ENCODE measurements at regions not wholly inside any gene's neighbourhood (a gene's known extent, or its start where the extent isn't known, plus 50 kb on each side); places are given as distances from the start of the nearest gene placed in this dataset.

GRCh38 chr10:44245601-44245938 is 139.3 kb downstream of the CXCL12 start:
- TF ChIP-seq CTCF (IDR thresholded peaks at IDR 0.05; ENCODE audit: control extremely low read depth in 1 of 3, insufficient read depth in 1 of 3, low read depth in 1 of 3, low read length in 3 of 3) (no peak), RFX5 (IDR thresholded peaks at IDR 0.05; ENCODE audit: borderline replicate concordance, low read depth, low read length) (no peak), YY1 (IDR thresholded peaks at IDR 0.05; ENCODE audit: low read depth, low read length) (no peak), CHD2 (IDR thresholded peaks at IDR 0.05; ENCODE audit: low read length) (no peak), SIN3A (conservative IDR thresholded peaks at IDR 0.05 in 1 of 2, IDR thresholded peaks at IDR 0.05 in 1 of 2; ENCODE audit: low read depth in 1 of 2, low read length in 2 of 2) (no peak), SUZ12 (IDR thresholded peaks at IDR 0.05; ENCODE audit: low read length) (no peak), JUND (IDR thresholded peaks at IDR 0.05; ENCODE audit: low read length) (no peak), HDAC6 (IDR thresholded peaks at IDR 0.05; ENCODE audit: low read depth, low read length) (no peak), BRCA1 (IDR thresholded peaks at IDR 0.05; ENCODE audit: low read depth, low read length) (no peak), ATF2 (IDR thresholded peaks at IDR 0.05; ENCODE audit: low read length) (no peak), GABPA (IDR thresholded peaks at IDR 0.05; ENCODE audit: borderline replicate concordance, insufficient read depth, low read length) (no peak)

Data from H1 (cell line).